IMR-90 (cell line): ENCODE measurements at regions not wholly inside any gene's neighbourhood (a gene's known extent, or its start where the extent isn't known, plus 50 kb on each side); places are given as distances from the start of the nearest gene placed in this dataset.

ENCODE experiments used
- ATAC-seq: fragments of 200-7000 bp; cut with Tn5 transposase; 2 replicates; pipeline ENCODE4 v1.9.1; 2020; ENCODE audit warnings: low read depth, mild to moderate bottlenecking, moderate library complexity
- BruUV-seq: library from RNA; stranded (reverse); fragments of 400-500 nt; replicated peaks from 2 replicates; lab custom pipeline; 2021; lab: Mats Ljungman, UMichigan
- CTCF ChIA-PET: fragments of 300-600 bp; formaldehyde crosslinking; extraction: SDS; loops from one replicate; lab custom pipeline; 2021; ENCODE audit warnings: antibody characterized with exemption; lab: Yijun Ruan, JAX
- POLR2A ChIA-PET: fragments of 300-600 bp; sonication (Branson Sonifier 250); formaldehyde crosslinking; loops from one replicate; lab custom pipeline; 2022; ENCODE audit warnings: antibody characterized with exemption; ENCODE audit not compliant: unreplicated experiment; lab: Charles Lee
- DNase-seq: peaks from one replicate; pipeline ENCODE4 v3.0.0; 2013
- H2AFZ ChIP-seq: replicated peaks from 2 replicates; pipeline ENCODE3; 2013; ENCODE audit warnings: low read length, mild to moderate bottlenecking; ENCODE audit not compliant: poor library complexity
- H2AK5ac ChIP-seq: 2 replicates; pipeline ENCODE4 v1.6.1; 2013; ENCODE audit warnings: low read depth, low read length, inconsistent platforms
- H2AK9ac ChIP-seq: replicated peaks from 2 replicates; pipeline ENCODE3; 2013; ENCODE audit warnings: mild to moderate bottlenecking, low read depth, low read length, moderate library complexity; ENCODE audit not compliant: poor library complexity
- H2BK120ac ChIP-seq: 2 replicates; pipeline ENCODE4 v1.6.1; 2013; ENCODE audit warnings: low read depth, low read length, inconsistent platforms
- H2BK15ac ChIP-seq: 3 replicates; pipeline ENCODE4 v1.6.1; 2013; ENCODE audit warnings: low read depth, low read length, inconsistent platforms
- H2BK20ac ChIP-seq: 2 replicates; pipeline ENCODE4 v1.6.1; 2013; ENCODE audit warnings: low read depth, mild to moderate bottlenecking, inconsistent platforms, low read length, moderate library complexity
- H2BK5ac ChIP-seq: 2 replicates; pipeline ENCODE4 v1.6.1; 2013; ENCODE audit warnings: mild to moderate bottlenecking, low read depth, low read length, inconsistent platforms; ENCODE audit not compliant: poor library complexity, severe bottlenecking
- H3K14ac ChIP-seq: replicated peaks from 2 replicates; pipeline ENCODE4 v1.6.1; 2013; ENCODE audit warnings: low read depth, low read length, inconsistent platforms
- H3K18ac ChIP-seq: 2 replicates; pipeline ENCODE4 v1.6.1; 2013; ENCODE audit warnings: low read depth, low read length, control low read depth
- H3K23ac ChIP-seq: 2 replicates; pipeline ENCODE4 v1.6.1; 2013; ENCODE audit warnings: low read depth, low read length, inconsistent platforms
- H3K27ac ChIP-seq: 2 replicates; pipeline ENCODE4 v1.5.1; 2013; ENCODE audit warnings: mild to moderate bottlenecking, control low read depth, low read length; ENCODE audit not compliant: insufficient read depth
- H3K27me3 ChIP-seq: 2 replicates; pipeline ENCODE4 v1.6.1; 2013; ENCODE audit warnings: low read length; ENCODE audit not compliant: control insufficient read depth, insufficient read depth
- H3K36me3 ChIP-seq: 2 replicates; pipeline ENCODE4 v1.6.1; 2013; ENCODE audit warnings: low read length, mixed read lengths; ENCODE audit not compliant: control insufficient read depth, insufficient read depth
- H3K4ac ChIP-seq: 2 replicates; pipeline ENCODE4 v1.6.1; 2013; ENCODE audit warnings: low read depth, low read length, inconsistent platforms
- H3K4me1 ChIP-seq: 2 replicates; pipeline ENCODE4 v1.6.1; 2013; ENCODE audit warnings: low read length, mixed read lengths; ENCODE audit not compliant: control insufficient read depth, insufficient read depth
- H3K4me2 ChIP-seq: 2 replicates; pipeline ENCODE4 v1.6.1; 2013; ENCODE audit warnings: low read depth, mild to moderate bottlenecking, control low read depth, low read length, moderate library complexity
- H3K4me3 ChIP-seq: 2 replicates; pipeline ENCODE4 v1.5.1; 2013; ENCODE audit warnings: low read depth, mild to moderate bottlenecking, control low read depth, low read length, moderate library complexity; ENCODE audit not compliant: insufficient read depth
- H3K56ac ChIP-seq: 2 replicates; pipeline ENCODE4 v1.6.1; 2013; ENCODE audit warnings: low read length, inconsistent platforms; ENCODE audit not compliant: insufficient read depth; ENCODE audit errors: extremely low read depth
- H3K79me1 ChIP-seq, 2 experiments: 2 replicates each; pipeline ENCODE4 v1.6.1; 2013; ENCODE audit warnings: low read length in 2 of 2, inconsistent platforms in 1 of 2, low read depth in 1 of 2
- H3K9ac ChIP-seq: 2 replicates; pipeline ENCODE4 v1.6.1; 2013; ENCODE audit warnings: low read depth, low read length, control low read depth
- H3K9me1 ChIP-seq: 2 replicates; pipeline ENCODE4 v1.6.1; 2013; ENCODE audit warnings: low read length, inconsistent platforms; ENCODE audit not compliant: insufficient read depth
- H3K9me3 ChIP-seq: 2 replicates; pipeline ENCODE4 v1.6.1; 2013; ENCODE audit warnings: low read length; ENCODE audit not compliant: control insufficient read depth, insufficient read depth
- H4K20me1 ChIP-seq: 2 replicates; pipeline ENCODE4 v1.6.1; 2013; ENCODE audit warnings: low read length, inconsistent platforms; ENCODE audit not compliant: insufficient read depth
- H4K5ac ChIP-seq: 2 replicates; pipeline ENCODE4 v1.6.1; 2013; ENCODE audit warnings: mild to moderate bottlenecking, low read depth, low read length, control low read depth
- H4K8ac ChIP-seq, 2 experiments: 2 replicates each; pipeline ENCODE4 v1.6.1; 2013; ENCODE audit warnings: low read depth in 2 of 2, low read length in 2 of 2, control low read depth in 1 of 2, inconsistent platforms in 1 of 2
- H4K91ac ChIP-seq: 2 replicates; pipeline ENCODE4 v1.6.1; 2013; ENCODE audit warnings: low read depth, low read length, inconsistent platforms; ENCODE audit not compliant: insufficient read depth
- MAZ ChIP-seq: IDR thresholded peaks from 2 replicates; pipeline ENCODE4 v1.6.1; 2012; ENCODE audit warnings: low read depth, mild to moderate bottlenecking, low read length, improper control_type of control experiment, moderate library complexity, borderline replicate concordance
- NFE2L2 ChIP-seq: fragments of 150-350 bp; IDR thresholded peaks from 2 replicates; pipeline ENCODE4 v1.6.1; 2016; ENCODE audit warnings: low read depth, mild to moderate bottlenecking, low read length
- POLR2A ChIP-seq: IDR thresholded peaks from 2 replicates; pipeline ENCODE4 v1.6.1; 2012; ENCODE audit warnings: mild to moderate bottlenecking, low read depth, low read length
- SMC3 ChIP-seq: fragments of 150-350 bp; IDR thresholded peaks from 2 replicates; pipeline ENCODE4 v1.6.1; 2016; ENCODE audit warnings: low read depth, mild to moderate bottlenecking, antibody characterized with exemption, low read length, moderate library complexity
- WGBS, 2 experiments: methylation state at CpG; one replicate each; pipeline versions ENCODE4 v1.1.5 to v1.1.7; 2013; ENCODE audit warnings: missing lambda C conversion rate in 2 of 2; ENCODE audit not compliant: insufficient read length in 1 of 2; ENCODE audit errors: extremely low coverage in 2 of 2; 5-methylcytosine and 5-hydroxymethylcytosine counted together
- dilution Hi-C: fragments of 300-500 bp; cut with HindIII; formaldehyde crosslinking; loops from one replicate; pipeline ENCODE4 v1.14.3; 2018; ENCODE audit warnings: low sequenced_read_pairs; ENCODE audit not compliant: unreplicated experiment
- in situ Hi-C: fragments of 300-500 bp; cut with MboI; formaldehyde crosslinking; loops from 3 replicates; pipeline ENCODE4 v1.14.3; 2019; ENCODE audit warnings: low sequenced_read_pairs, inconsistent platforms, mixed read lengths
- intact Hi-C: fragments of 100-400 bp; cut with micrococcal nuclease; formaldehyde crosslinking; loops from 2 replicates; pipeline ENCODE4 v1.10.0; 2022
- TF ChIP-seq, protein P1 (sequence below): conservative IDR thresholded peaks from 2 replicates; pipeline ENCODE4 v1.5.1; 2012; ENCODE audit warnings: mild to moderate bottlenecking, low read depth, low read length, improper control_type of control experiment

DNA sequence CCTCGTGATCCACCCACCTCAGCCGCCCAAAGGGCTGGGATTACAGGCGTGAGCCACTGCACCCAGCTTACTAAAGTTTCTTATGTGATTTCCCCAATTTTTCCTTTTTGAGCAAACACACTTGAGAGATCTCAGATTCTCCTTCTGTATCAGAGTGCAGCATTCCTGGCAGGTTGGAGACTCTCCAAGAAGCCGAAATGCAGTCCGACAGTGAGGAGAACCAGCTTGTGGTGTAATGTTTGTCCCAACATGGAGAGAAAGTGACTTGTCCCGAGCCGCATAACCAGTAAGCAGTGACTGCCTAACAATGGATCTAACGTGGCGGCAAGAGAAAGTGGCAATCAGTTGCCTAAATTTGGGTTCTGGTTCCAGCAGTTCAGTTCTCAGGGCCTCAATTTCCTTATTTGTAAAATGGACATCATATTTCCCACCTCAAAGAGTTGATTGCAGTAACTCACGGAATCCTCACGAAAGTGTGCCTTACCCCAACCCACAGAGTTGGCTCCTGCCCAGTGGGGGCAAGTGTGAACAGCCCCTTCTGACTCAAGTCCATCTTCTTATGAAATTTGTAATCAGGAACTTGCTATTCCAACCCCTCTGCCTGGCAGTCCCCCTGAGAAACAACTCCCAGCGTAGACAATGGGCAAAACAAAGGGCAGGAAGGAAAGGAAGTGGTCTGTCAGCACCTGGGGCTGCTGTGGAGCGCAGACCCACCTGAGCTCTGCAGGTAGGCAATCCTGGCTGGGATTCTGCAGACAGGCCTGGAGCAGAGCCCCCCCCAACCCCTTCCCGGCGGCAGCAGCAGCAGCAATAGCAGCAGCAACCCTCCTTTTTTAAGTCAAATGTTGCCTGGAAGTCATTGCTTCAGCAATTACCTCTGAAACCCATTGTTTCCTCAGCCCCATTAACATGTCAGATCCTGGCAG lies 223.6 kb upstream of the POU3F1 start:
- no peak overlapping the region for H4K5ac ChIP-seq
- no peak overlapping the region for H3K14ac ChIP-seq
- no peak overlapping the region for H3K18ac ChIP-seq
- H3K79me1 ChIP-seq, result no peaks in the 10 kb centered on the region
- H3K27ac ChIP-seq, result no peak overlapping the region
- no peak for ATAC-seq
- no peaks in the 10 kb centered on the region for H4K20me1 ChIP-seq
- H3K4me2 ChIP-seq, result no peak overlapping the region
- H2AK9ac ChIP-seq, result peak overlapping the region; percentile 10
- no peak overlapping the region for H2BK20ac ChIP-seq
- H3K9ac ChIP-seq, result no peak overlapping the region
- peaks cover 6% of the 10 kb centered on the region; the same call in 1 of the 2 replicates for H3K27me3 ChIP-seq
- no peak overlapping the region for H3K56ac ChIP-seq
- no TSS peak for BruUV-seq
- H3K9me1 ChIP-seq, result no peaks in the 10 kb centered on the region
- ChIA-PET POLR2A (no interaction called here), CTCF (no interaction called here)
- H3K4me1 ChIP-seq, result no peaks in the 10 kb centered on the region
- intact Hi-C loops, result no loop called here
- H3K4me3 ChIP-seq, result no peak overlapping the region
- no peaks in the 10 kb centered on the region for H3K9me3 ChIP-seq
- H2BK5ac ChIP-seq, result no peak overlapping the region
- H4K8ac ChIP-seq, result no peak overlapping the region
- H3K23ac ChIP-seq, result no peak overlapping the region
- no peak overlapping the region for H2AFZ ChIP-seq
- in situ Hi-C loops, result no loop called here
- no peak for DNase-seq
- H2BK15ac ChIP-seq, result no peak overlapping the region
- 20% methylated on average over 4 of the region's 15 CpGs; no CpG with 5 or more reads in 1 of the 2 experiments for WGBS, 2 experiments
- H3K36me3 ChIP-seq, result no peaks in the 10 kb centered on the region
- no peak for TF ChIP-seq MAZ
- TF ChIP-seq, protein P1, sequence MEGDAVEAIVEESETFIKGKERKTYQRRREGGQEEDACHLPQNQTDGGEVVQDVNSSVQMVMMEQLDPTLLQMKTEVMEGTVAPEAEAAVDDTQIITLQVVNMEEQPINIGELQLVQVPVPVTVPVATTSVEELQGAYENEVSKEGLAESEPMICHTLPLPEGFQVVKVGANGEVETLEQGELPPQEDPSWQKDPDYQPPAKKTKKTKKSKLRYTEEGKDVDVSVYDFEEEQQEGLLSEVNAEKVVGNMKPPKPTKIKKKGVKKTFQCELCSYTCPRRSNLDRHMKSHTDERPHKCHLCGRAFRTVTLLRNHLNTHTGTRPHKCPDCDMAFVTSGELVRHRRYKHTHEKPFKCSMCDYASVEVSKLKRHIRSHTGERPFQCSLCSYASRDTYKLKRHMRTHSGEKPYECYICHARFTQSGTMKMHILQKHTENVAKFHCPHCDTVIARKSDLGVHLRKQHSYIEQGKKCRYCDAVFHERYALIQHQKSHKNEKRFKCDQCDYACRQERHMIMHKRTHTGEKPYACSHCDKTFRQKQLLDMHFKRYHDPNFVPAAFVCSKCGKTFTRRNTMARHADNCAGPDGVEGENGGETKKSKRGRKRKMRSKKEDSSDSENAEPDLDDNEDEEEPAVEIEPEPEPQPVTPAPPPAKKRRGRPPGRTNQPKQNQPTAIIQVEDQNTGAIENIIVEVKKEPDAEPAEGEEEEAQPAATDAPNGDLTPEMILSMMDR, result no peak
- no peak for TF ChIP-seq NFE2L2
- no peak for TF ChIP-seq POLR2A
- no peak for TF ChIP-seq SMC3
- H2BK120ac ChIP-seq, result no peak overlapping the region
- dilution Hi-C loops, result no loop called here
- H2AK5ac ChIP-seq, result no peak overlapping the region
- no peak overlapping the region for H4K91ac ChIP-seq
- no peak overlapping the region for H3K4ac ChIP-seq
